ENCODE measurements at regions not wholly inside any gene's neighbourhood (a gene's known extent, or its start where the extent isn't known, plus 50 kb on each side); places are given as distances from the start of the nearest gene placed in this dataset.

- peak overlapping the region; percentile 43 for H2BK120ac ChIP-seq (replicated peaks; ENCODE audit: low read depth, low read length)
- no peaks in the 10 kb centered on the region for H3K9me3 ChIP-seq (ENCODE audit: insufficient read depth in 2 of 2, low read depth in 1 of 2, low read length in 1 of 2)
- H3K36me3 ChIP-seq (ENCODE audit: control insufficient read depth in 2 of 4, insufficient read depth in 4 of 4, low read length in 3 of 4), result no peaks in the 10 kb centered on the region
- no peak overlapping the region for H2AK5ac ChIP-seq (ENCODE audit: low read depth, low read length)
- no peak overlapping the region for H3K14ac ChIP-seq (ENCODE audit: insufficient read length)
- H4K5ac ChIP-seq (ENCODE audit: insufficient read length, low read depth, low read length), result no peak overlapping the region
- H3K27me3 ChIP-seq (replicated peaks in 1 of 4; ENCODE audit: control insufficient read depth in 3 of 4, extremely low read depth in 1 of 4, insufficient read depth in 3 of 4, low read length in 3 of 4), result no peaks in the 10 kb centered on the region
- 0 out of 2 replicates have a peak overlapping the region, but pooled peaks have one; percentile 36 for H2AFZ ChIP-seq (ENCODE audit: low read length)
- DNase-seq (ENCODE audit: low read depth in 1 of 2, low spot score in 2 of 2) (no peak), FAIRE-seq (no peak)
- H3K4me1 ChIP-seq (replicated peaks in 1 of 4; ENCODE audit: control insufficient read depth in 3 of 4, insufficient read depth in 4 of 4, low read length in 3 of 4), result peaks cover 0 to 8% (median 5%) of the 10 kb centered on the region in 4 experiments; a peak in 5 of 7 replicates
- H2BK5ac ChIP-seq (ENCODE audit: low read depth, low read length), result no peak overlapping the region
- H3K4ac ChIP-seq (replicated peaks; ENCODE audit: insufficient read length, low read depth, low read length), result no peak overlapping the region
- peak overlapping the region in 1 of 4 experiments; percentile 32; a peak in 1 of 8 replicates for H3K4me3 ChIP-seq (ENCODE audit: extremely low read depth in 1 of 4, insufficient read depth in 2 of 4, low read depth in 3 of 4, low read length in 4 of 4)
- no peak overlapping the region for H4K8ac ChIP-seq (ENCODE audit: extremely low read depth, insufficient read depth, low read length)
- no peak overlapping the region for H3K27ac ChIP-seq (ENCODE audit: low read depth, low read length)
- H3K79me1 ChIP-seq (ENCODE audit: low read depth, low read length), result no peaks in the 10 kb centered on the region
- no peak overlapping the region for H2BK20ac ChIP-seq (ENCODE audit: low read length)
- peak overlapping the region; percentile 30 to 44; a peak in 2 of 4 replicates for H3K4me2 ChIP-seq (ENCODE audit: insufficient read depth in 1 of 2, low read depth in 2 of 2, low read length in 2 of 2)
- no peak overlapping the region for H2BK15ac ChIP-seq (ENCODE audit: low read length)
- POLR2A ChIA-PET (ENCODE audit: partially characterized antibody), result interaction anchor here (1.0 kb wide), 1 partner anchor 112 kb away, joined by 3 read pairs; no protein-coding TSS in a partner anchor
- no peaks in the 10 kb centered on the region; the same call in 1 of the 2 replicates for H3K23me2 ChIP-seq (ENCODE audit: low read depth, low read length)
- no peaks in the 10 kb centered on the region for H3K79me2 ChIP-seq (ENCODE audit: control insufficient read depth in 1 of 2, insufficient read depth in 2 of 2, low read length in 2 of 2)
- H4K20me1 ChIP-seq (replicated peaks in 1 of 2; ENCODE audit: control insufficient read depth in 1 of 2, insufficient read depth in 2 of 2, low read length in 2 of 2), result no peaks in the 10 kb centered on the region
- H3K23ac ChIP-seq (ENCODE audit: insufficient read length), result no peak overlapping the region
- H3K9ac ChIP-seq (replicated peaks in 1 of 4; ENCODE audit: extremely low read depth in 1 of 4, low read depth in 3 of 4, low read length in 3 of 4), result no peak overlapping the region
- H3K56ac ChIP-seq (replicated peaks; ENCODE audit: insufficient read length, low read depth, low read length), result no peak overlapping the region
- CTCF ChIA-PET (ENCODE audit: partially characterized antibody), result interaction anchor here (0.7 to 1.2 kb wide), 2 partner anchors 35 to 561 kb away, joined by 3 to 5 read pairs; no protein-coding TSS in a partner anchor
- no peak overlapping the region for H3K18ac ChIP-seq (ENCODE audit: extremely low read depth, low read length)
- H2BK12ac ChIP-seq (ENCODE audit: low read depth, low read length), result no peak overlapping the region
- WGBS, 2 experiments (ENCODE audit: extremely low coverage in 1 of 2, insufficient coverage in 1 of 2, insufficient read length in 1 of 2, insufficient replicate concordance in 2 of 2, low coverage in 1 of 2, low lambda C conversion rate in 2 of 2, missing lambda C conversion rate in 1 of 2), result 88% methylated on average over 1 of the region's 1 CpG; no CpG with 5 or more reads in 1 of the 2 experiments
- no peak overlapping the region for H4K91ac ChIP-seq (replicated peaks; ENCODE audit: insufficient read length, low read length)
- TF ChIP-seq SP1 (IDR thresholded peaks at IDR 0.05; ENCODE audit: low read depth, low read length) (no peak), CHD2 (IDR thresholded peaks at IDR 0.05; ENCODE audit: low read length) (no peak), BACH1 (IDR thresholded peaks at IDR 0.05; ENCODE audit: low read length) (no peak), BCL11A (IDR thresholded peaks at IDR 0.05; ENCODE audit: low read depth in 2 of 2, low read length in 2 of 2) (no peak), HDAC6 (IDR thresholded peaks at IDR 0.05; ENCODE audit: low read depth, low read length) (no peak), RBBP5 (IDR thresholded peaks at IDR 0.05; ENCODE audit: borderline replicate concordance, low read depth, low read length) (no peak), CBX5 (IDR thresholded peaks at IDR 0.05; ENCODE audit: low read depth, low read length) (no peak), RAD21 (IDR thresholded peaks at IDR 0.05 in 1 of 2, conservative IDR thresholded peaks at IDR 0.05 in 1 of 2; ENCODE audit: low read depth in 2 of 2, low read length in 2 of 2) (no peak), NANOG (IDR thresholded peaks at IDR 0.05; ENCODE audit: insufficient read depth, low read depth, low read length, poor library complexity, severe bottlenecking) (no peak), ZNF274 (IDR thresholded peaks at IDR 0.05; ENCODE audit: borderline replicate concordance, extremely low read depth, low read length) (no peak), HDAC2 (IDR thresholded peaks at IDR 0.05; ENCODE audit: borderline replicate concordance in 1 of 2, low read depth in 2 of 2, low read length in 2 of 2) (no peak), POU5F1 (IDR thresholded peaks at IDR 0.05; ENCODE audit: low read depth, low read length) (no peak)
These were observed 61.7 kb upstream of the SGK1 start for GRCh38 chr6:134379599-134379998.
